ENCODE measurements at regions not wholly inside any gene's neighbourhood (a gene's known extent, or its start where the extent isn't known, plus 50 kb on each side); places are given as distances from the start of the nearest gene placed in this dataset.

- H4K91ac ChIP-seq (ENCODE audit: low read depth, low read length, poor library complexity) = no peak overlapping the region
- no peaks in the 10 kb centered on the region for H3K79me1 ChIP-seq (ENCODE audit: low read depth, low read length)
- no peak overlapping the region for H3K4me2 ChIP-seq (ENCODE audit: insufficient read depth, low read length, poor library complexity, severe bottlenecking)
- no peak overlapping the region for H3K4me3 ChIP-seq (ENCODE audit: low read length in 2 of 2)
- H3K4ac ChIP-seq (ENCODE audit: low read length) = no peak overlapping the region
- peaks cover 2 to 21% of the 10 kb centered on the region in 2 donors for H3K4me1 ChIP-seq (ENCODE audit: control insufficient read depth in 2 of 2, insufficient read depth in 1 of 2, low read depth in 1 of 2, low read length in 2 of 2)
- no peak overlapping the region for H2AK5ac ChIP-seq (ENCODE audit: low read depth, low read length)
- H2AFZ ChIP-seq (ENCODE audit: low read length) = peak overlapping the region; percentile 54
- no peak overlapping the region for H3K14ac ChIP-seq (ENCODE audit: low read length)
- no peaks in the 10 kb centered on the region for H3K27me3 ChIP-seq (ENCODE audit: control insufficient read depth in 3 of 3, insufficient read depth in 3 of 3, low read depth in 1 of 3, low read length in 3 of 3)
- H2BK12ac ChIP-seq (ENCODE audit: low read length) = no peak overlapping the region
- H2BK5ac ChIP-seq (ENCODE audit: low read length) = no peak overlapping the region
- H3K27ac ChIP-seq (replicated peaks; ENCODE audit: low read length) = no peak overlapping the region
- no peak overlapping the region for H4K8ac ChIP-seq (ENCODE audit: low read depth, low read length)
- H3K36me3 ChIP-seq (replicated peaks in 1 of 2; ENCODE audit: control insufficient read depth in 2 of 2, insufficient read depth in 2 of 2, low read length in 2 of 2) = no peaks in the 10 kb centered on the region
- H2BK120ac ChIP-seq (ENCODE audit: low read depth, low read length) = no peak overlapping the region
- DNase-seq (ENCODE audit: low spot score) = no peak
- H2BK15ac ChIP-seq (ENCODE audit: low read length) = no peak overlapping the region
- no peak overlapping the region for H3K23ac ChIP-seq (ENCODE audit: low read depth, low read length, poor library complexity)
- peaks cover 0 to 37% of the 10 kb centered on the region in 2 donors for H3K9me3 ChIP-seq (replicated peaks in 1 of 2; ENCODE audit: control insufficient read depth in 2 of 2, insufficient read depth in 1 of 2, low read depth in 1 of 2, low read length in 2 of 2)
- no peak overlapping the region for H3K9ac ChIP-seq (ENCODE audit: low read depth, low read length, poor library complexity)
- H3K18ac ChIP-seq (ENCODE audit: low read length) = no peak overlapping the region
- no CpG with 5 or more reads among the region's 3 CpGs for WGBS, 2 donors (ENCODE audit: extremely low coverage in 2 of 2, insufficient read length in 2 of 2, insufficient replicate concordance in 1 of 2)
These were observed 628.3 kb upstream of the CDH8 start for GRCh38 chr16:62664566-62664965.

GRCh38 chr16:62661435-62661834 is 625.2 kb upstream of the CDH8 start:
- Histone ChIP-seq H3K23ac (ENCODE audit: low read depth, low read length, poor library complexity) (no peak overlapping the region), H2AFZ (ENCODE audit: low read length) (no peak overlapping the region), H3K27me3 (ENCODE audit: control insufficient read depth in 3 of 3, insufficient read depth in 3 of 3, low read depth in 1 of 3, low read length in 3 of 3) (no peaks in the 10 kb centered on the region)

GRCh38 chr16:62657116-62657515 is 620.9 kb upstream of the CDH8 start:
- Histone ChIP-seq H3K4me2 (ENCODE audit: insufficient read depth, low read length, poor library complexity, severe bottlenecking) (no peak overlapping the region), H2BK120ac (ENCODE audit: low read depth, low read length) (no peak overlapping the region), H2BK5ac (ENCODE audit: low read length) (no peak overlapping the region), H2BK15ac (ENCODE audit: low read length) (no peak overlapping the region), H4K91ac (ENCODE audit: low read depth, low read length, poor library complexity) (no peak overlapping the region), H3K79me1 (ENCODE audit: low read depth, low read length) (no peaks in the 10 kb centered on the region), H3K14ac (ENCODE audit: low read length) (no peak overlapping the region), H2AFZ (ENCODE audit: low read length) (no peak overlapping the region), H3K23ac (ENCODE audit: low read depth, low read length, poor library complexity) (no peak overlapping the region), H2BK12ac (ENCODE audit: low read length) (no peak overlapping the region), H3K36me3 (replicated peaks in 1 of 2; ENCODE audit: control insufficient read depth in 2 of 2, insufficient read depth in 2 of 2, low read length in 2 of 2) (no peaks in the 10 kb centered on the region), H3K4me3 (ENCODE audit: low read length in 2 of 2) (no peak overlapping the region), H3K9me3 (replicated peaks in 1 of 2; ENCODE audit: control insufficient read depth in 2 of 2, insufficient read depth in 1 of 2, low read depth in 1 of 2, low read length in 2 of 2) (peaks cover 0 to 18% of the 10 kb centered on the region in 2 donors), H2AK5ac (ENCODE audit: low read depth, low read length) (no peak overlapping the region), H4K8ac (ENCODE audit: low read depth, low read length) (no peak overlapping the region), H3K18ac (ENCODE audit: low read length) (no peak overlapping the region), H3K27me3 (ENCODE audit: control insufficient read depth in 3 of 3, insufficient read depth in 3 of 3, low read depth in 1 of 3, low read length in 3 of 3) (no peaks in the 10 kb centered on the region), H3K4ac (ENCODE audit: low read length) (no peak overlapping the region), H3K4me1 (ENCODE audit: control insufficient read depth in 2 of 2, insufficient read depth in 1 of 2, low read depth in 1 of 2, low read length in 2 of 2) (no peaks in the 10 kb centered on the region), H3K9ac (ENCODE audit: low read depth, low read length, poor library complexity) (no peak overlapping the region), H3K27ac (replicated peaks; ENCODE audit: low read length) (no peak overlapping the region)
- no peak for DNase-seq (ENCODE audit: low spot score)

More at GRCh38 chr16:62661435-62661834, 625.2 kb upstream of the CDH8 start:
- no peak overlapping the region for H4K8ac ChIP-seq (ENCODE audit: low read depth, low read length)
- no peak overlapping the region for H2BK5ac ChIP-seq (ENCODE audit: low read length)
- no peak overlapping the region for H3K27ac ChIP-seq (replicated peaks; ENCODE audit: low read length)
- no peak overlapping the region for H3K9ac ChIP-seq (ENCODE audit: low read depth, low read length, poor library complexity)
- H2AK5ac ChIP-seq (ENCODE audit: low read depth, low read length) = no peak overlapping the region
- no peaks in the 10 kb centered on the region for H3K79me1 ChIP-seq (ENCODE audit: low read depth, low read length)
- peaks cover 2 to 16% of the 10 kb centered on the region in 2 donors for H3K4me1 ChIP-seq (ENCODE audit: control insufficient read depth in 2 of 2, insufficient read depth in 1 of 2, low read depth in 1 of 2, low read length in 2 of 2)
- DNase-seq (ENCODE audit: low spot score) = no peak
- H3K4me3 ChIP-seq (ENCODE audit: low read length in 2 of 2) = no peak overlapping the region
- H2BK15ac ChIP-seq (ENCODE audit: low read length) = no peak overlapping the region
- no peak overlapping the region for H2BK12ac ChIP-seq (ENCODE audit: low read length)
- H3K4me2 ChIP-seq (ENCODE audit: insufficient read depth, low read length, poor library complexity, severe bottlenecking) = no peak overlapping the region
- peaks cover 0 to 28% of the 10 kb centered on the region in 2 donors for H3K9me3 ChIP-seq (replicated peaks in 1 of 2; ENCODE audit: control insufficient read depth in 2 of 2, insufficient read depth in 1 of 2, low read depth in 1 of 2, low read length in 2 of 2)
- H3K14ac ChIP-seq (ENCODE audit: low read length) = no peak overlapping the region
- H3K36me3 ChIP-seq (replicated peaks in 1 of 2; ENCODE audit: control insufficient read depth in 2 of 2, insufficient read depth in 2 of 2, low read length in 2 of 2) = no peaks in the 10 kb centered on the region
- no peak overlapping the region for H3K18ac ChIP-seq (ENCODE audit: low read length)
- no peak overlapping the region for H4K91ac ChIP-seq (ENCODE audit: low read depth, low read length, poor library complexity)
- no peak overlapping the region for H3K4ac ChIP-seq (ENCODE audit: low read length)
- H2BK120ac ChIP-seq (ENCODE audit: low read depth, low read length) = no peak overlapping the region

- Histone ChIP-seq H3K79me1 (ENCODE audit: low read depth, low read length) (no peaks in the 10 kb centered on the region), H4K91ac (ENCODE audit: low read depth, low read length, poor library complexity) (no peak overlapping the region), H2BK15ac (ENCODE audit: low read length) (no peak overlapping the region), H3K23ac (ENCODE audit: low read depth, low read length, poor library complexity) (no peak overlapping the region), H2AFZ (ENCODE audit: low read length) (no peak overlapping the region), H2BK120ac (ENCODE audit: low read depth, low read length) (no peak overlapping the region), H3K9me3 (replicated peaks in 1 of 2; ENCODE audit: control insufficient read depth in 2 of 2, insufficient read depth in 1 of 2, low read depth in 1 of 2, low read length in 2 of 2) (no peaks in the 10 kb centered on the region), H3K27me3 (ENCODE audit: control insufficient read depth in 3 of 3, insufficient read depth in 3 of 3, low read depth in 1 of 3, low read length in 3 of 3) (no peaks in the 10 kb centered on the region), H3K27ac (replicated peaks; ENCODE audit: low read length) (no peak overlapping the region), H4K8ac (ENCODE audit: low read depth, low read length) (no peak overlapping the region), H2BK12ac (ENCODE audit: low read length) (no peak overlapping the region), H3K4me1 (ENCODE audit: control insufficient read depth in 2 of 2, insufficient read depth in 1 of 2, low read depth in 1 of 2, low read length in 2 of 2) (no peaks in the 10 kb centered on the region), H2AK5ac (ENCODE audit: low read depth, low read length) (no peak overlapping the region), H3K4me2 (ENCODE audit: insufficient read depth, low read length, poor library complexity, severe bottlenecking) (no peak overlapping the region), H3K4ac (ENCODE audit: low read length) (no peak overlapping the region), H3K9ac (ENCODE audit: low read depth, low read length, poor library complexity) (no peak overlapping the region), H3K4me3 (ENCODE audit: low read length in 2 of 2) (no peak overlapping the region), H2BK5ac (ENCODE audit: low read length) (no peak overlapping the region), H3K36me3 (replicated peaks in 1 of 2; ENCODE audit: control insufficient read depth in 2 of 2, insufficient read depth in 2 of 2, low read length in 2 of 2) (no peaks in the 10 kb centered on the region), H3K18ac (ENCODE audit: low read length) (no peak overlapping the region), H3K14ac (ENCODE audit: low read length) (no peak overlapping the region)
- no peak for DNase-seq (ENCODE audit: low spot score)
- no CpG with 5 or more reads among the region's 3 CpGs for WGBS, 2 donors (ENCODE audit: extremely low coverage in 2 of 2, insufficient read length in 2 of 2, insufficient replicate concordance in 1 of 2)
These were observed 616.3 kb upstream of the CDH8 start for GRCh38 chr16:62652441-62653120.
